ENCODE measurements at regions not wholly inside any gene's neighbourhood (a gene's known extent, or its start where the extent isn't known, plus 50 kb on each side); places are given as distances from the start of the nearest gene placed in this dataset.

DNA sequence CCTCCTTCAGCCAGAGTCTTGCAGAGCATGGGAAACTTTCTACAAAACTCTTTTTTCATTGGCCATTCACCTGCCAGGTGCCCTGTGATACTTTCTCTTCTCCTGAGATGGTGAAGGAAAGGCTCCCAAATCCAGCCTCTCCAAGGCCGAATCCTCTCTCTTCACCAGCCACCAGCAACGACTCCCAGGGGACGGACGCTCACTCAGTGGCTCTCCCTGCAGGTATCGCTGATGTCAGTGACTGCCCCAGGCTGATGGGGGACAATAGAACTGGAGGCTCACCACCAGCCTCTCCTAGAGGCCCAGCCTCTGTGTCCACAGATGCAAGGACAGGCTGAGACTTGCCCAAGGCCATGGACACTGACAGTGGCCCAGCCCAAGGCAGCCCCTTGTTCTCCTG, 204.1 kb downstream of the BCL11B start:
- H3K4me1 Mint-ChIP-seq, result peaks cover 5% of the 10 kb centered on the region
- ATAC-seq (replicated peaks; ENCODE audit: extremely low read depth, poor library complexity, severe bottlenecking) (no peak), DNase-seq (ENCODE audit: low spot score in 2 of 2) (no peak)
- H3K27me3 Mint-ChIP-seq, result no peaks in the 10 kb centered on the region
- peak overlapping the region; percentile 83 for H3K27ac Mint-ChIP-seq (ENCODE audit: low read depth)
- H3K36me3 Mint-ChIP-seq (ENCODE audit: insufficient read depth), result peaks cover 2% of the 10 kb centered on the region
- no peaks in the 10 kb centered on the region for H3K9me3 Mint-ChIP-seq
- no peak overlapping the region for H3K4me3 Mint-ChIP-seq

DNA sequence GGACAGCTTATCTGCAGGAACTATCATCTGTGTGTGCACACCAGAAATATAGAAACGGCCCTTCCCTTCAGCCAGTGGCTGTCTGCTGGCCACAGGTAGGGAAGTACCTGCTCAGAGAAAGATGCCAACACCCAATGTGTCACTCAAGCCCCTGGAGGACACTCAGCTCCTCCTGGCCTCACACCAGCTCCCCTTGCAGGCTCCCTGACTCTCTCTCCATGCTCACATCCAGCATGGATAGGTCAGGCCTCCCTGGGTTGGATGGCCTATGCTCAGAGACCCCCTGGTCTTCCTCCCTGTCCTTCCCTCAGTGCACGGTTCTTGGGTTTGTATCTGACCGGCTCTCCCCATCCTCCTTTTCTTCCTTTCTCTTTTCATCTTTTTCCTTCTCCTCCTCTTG, 202.1 kb downstream of the BCL11B start:
- Mint-ChIP-seq H3K4me3 (no peak overlapping the region), H3K4me1 (peaks cover 5% of the 10 kb centered on the region), H3K9me3 (no peaks in the 10 kb centered on the region), H3K27me3 (no peaks in the 10 kb centered on the region), H3K27ac (ENCODE audit: low read depth) (peak overlapping the region; percentile 15), H3K36me3 (ENCODE audit: insufficient read depth) (peaks cover 2% of the 10 kb centered on the region)
- ATAC-seq (replicated peaks; ENCODE audit: extremely low read depth, poor library complexity, severe bottlenecking), result no peak
- no peak for DNase-seq (ENCODE audit: low spot score in 2 of 2)

- DNase-seq (ENCODE audit: low spot score in 2 of 2) (no peak), ATAC-seq (replicated peaks; ENCODE audit: extremely low read depth, poor library complexity, severe bottlenecking) (no peak)
- Mint-ChIP-seq H3K27me3 (no peaks in the 10 kb centered on the region), H3K4me3 (no peak overlapping the region), H3K9me3 (no peaks in the 10 kb centered on the region), H3K27ac (ENCODE audit: low read depth) (no peak overlapping the region), H3K36me3 (ENCODE audit: insufficient read depth) (peaks cover 2% of the 10 kb centered on the region), H3K4me1 (peaks cover 5% of the 10 kb centered on the region)
These were observed 199.6 kb downstream of the BCL11B start for GRCh38 chr14:99072433-99072832.

DNA sequence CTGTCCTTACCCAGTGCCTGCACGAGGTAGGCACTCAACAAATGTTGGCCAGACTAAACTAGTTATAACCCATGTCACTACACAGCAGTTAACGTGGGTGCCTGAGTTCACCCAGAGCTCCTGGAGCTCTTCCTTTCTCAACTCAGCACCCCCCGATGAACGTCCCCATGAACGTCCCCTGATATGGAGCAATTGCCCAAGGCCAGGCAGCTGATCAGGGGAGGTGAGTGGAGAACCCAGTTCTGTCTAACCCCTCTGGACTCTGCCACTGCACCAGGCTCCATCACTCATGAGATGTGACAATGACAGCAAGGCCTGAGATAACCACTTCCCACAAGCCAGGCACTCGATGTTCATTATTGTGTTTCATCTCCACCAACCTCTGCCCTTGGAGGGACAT, 199.0 kb downstream of the BCL11B start:
- Mint-ChIP-seq H3K4me3 (no peak overlapping the region), H3K9me3 (no peaks in the 10 kb centered on the region), H3K36me3 (ENCODE audit: insufficient read depth) (peaks cover 2% of the 10 kb centered on the region), H3K27me3 (no peaks in the 10 kb centered on the region), H3K27ac (ENCODE audit: low read depth) (no peak overlapping the region), H3K4me1 (peaks cover 2% of the 10 kb centered on the region)
- DNase-seq (ENCODE audit: low spot score in 2 of 2) (no peak), ATAC-seq (replicated peaks; ENCODE audit: extremely low read depth, poor library complexity, severe bottlenecking) (no peak)

GRCh38 chr14:99073431-99073830, 198.6 kb downstream of the BCL11B start:
- no peak for DNase-seq (ENCODE audit: low spot score in 2 of 2)
- peaks cover 3% of the 10 kb centered on the region for H3K36me3 Mint-ChIP-seq (ENCODE audit: insufficient read depth)
- no peak overlapping the region for H3K4me3 Mint-ChIP-seq
- no peaks in the 10 kb centered on the region for H3K4me1 Mint-ChIP-seq
- H3K9me3 Mint-ChIP-seq, result no peaks in the 10 kb centered on the region
- no peaks in the 10 kb centered on the region for H3K27me3 Mint-ChIP-seq
- H3K27ac Mint-ChIP-seq (ENCODE audit: low read depth), result no peak overlapping the region
- no peak for ATAC-seq (replicated peaks; ENCODE audit: extremely low read depth, poor library complexity, severe bottlenecking)

DNA sequence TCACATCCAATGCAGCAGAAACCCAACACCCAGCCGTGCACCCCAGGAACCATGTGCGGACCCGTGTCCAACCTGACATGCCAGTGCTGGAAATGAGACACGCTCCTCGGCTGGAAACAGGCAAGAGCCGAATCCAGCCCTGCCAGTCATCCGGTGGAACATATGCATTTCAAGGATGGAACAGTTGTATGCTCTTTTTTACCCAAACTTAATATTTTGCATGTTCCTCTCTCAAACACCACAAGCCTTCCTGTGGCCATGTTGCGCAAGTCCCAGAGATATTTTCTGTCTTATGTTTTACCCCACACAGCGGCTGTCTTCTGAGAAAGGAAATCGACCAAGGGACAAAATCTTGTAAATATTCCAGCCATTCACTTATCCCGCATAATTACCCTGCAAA, 196.9 kb downstream of the BCL11B start:
- ATAC-seq (replicated peaks; ENCODE audit: extremely low read depth, poor library complexity, severe bottlenecking) (no peak), DNase-seq (ENCODE audit: low spot score in 2 of 2) (no peak)
- H3K4me1 Mint-ChIP-seq, result no peaks in the 10 kb centered on the region
- no peak overlapping the region for H3K4me3 Mint-ChIP-seq
- H3K27me3 Mint-ChIP-seq, result no peaks in the 10 kb centered on the region
- H3K27ac Mint-ChIP-seq (ENCODE audit: low read depth), result no peak overlapping the region
- H3K36me3 Mint-ChIP-seq (ENCODE audit: insufficient read depth), result peaks cover 5% of the 10 kb centered on the region
- no peaks in the 10 kb centered on the region for H3K9me3 Mint-ChIP-seq

DNA sequence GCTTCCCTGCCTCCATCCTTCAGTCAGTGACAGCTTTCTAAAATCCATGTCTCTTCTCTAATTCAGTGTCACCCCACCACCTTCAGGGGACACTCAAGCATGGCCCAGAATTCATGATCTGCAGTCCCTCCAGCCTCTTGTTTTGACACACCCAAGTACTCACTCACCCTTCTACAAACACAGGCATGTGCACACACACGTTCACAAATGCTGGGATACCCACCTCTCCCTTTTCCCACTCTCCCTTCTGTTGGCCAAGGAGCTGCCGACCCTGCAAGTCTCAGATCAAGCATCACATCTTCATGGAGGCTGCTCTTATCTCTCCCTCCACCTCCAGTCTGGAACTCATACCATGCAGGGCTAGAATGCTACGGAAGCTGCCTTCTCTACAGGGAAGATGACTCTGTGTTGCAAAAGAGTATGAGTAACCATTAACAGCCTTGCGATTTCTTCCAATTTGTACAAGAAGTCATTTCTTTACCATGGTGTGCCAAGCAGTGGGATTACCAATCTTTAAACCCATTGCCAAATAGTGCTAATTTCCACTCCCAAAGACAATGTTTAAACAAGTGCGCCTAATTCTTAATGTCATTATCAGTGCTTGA, 196.1 kb downstream of the BCL11B start:
- DNase-seq (ENCODE audit: low spot score in 2 of 2), result no peak
- ATAC-seq (replicated peaks; ENCODE audit: extremely low read depth, poor library complexity, severe bottlenecking), result no peak
- no peak overlapping the region for H3K4me3 Mint-ChIP-seq
- peaks cover 5% of the 10 kb centered on the region for H3K36me3 Mint-ChIP-seq (ENCODE audit: insufficient read depth)
- no peaks in the 10 kb centered on the region for H3K4me1 Mint-ChIP-seq
- H3K27ac Mint-ChIP-seq (ENCODE audit: low read depth), result no peak overlapping the region
- no peaks in the 10 kb centered on the region for H3K9me3 Mint-ChIP-seq
- H3K27me3 Mint-ChIP-seq, result no peaks in the 10 kb centered on the region

DNA sequence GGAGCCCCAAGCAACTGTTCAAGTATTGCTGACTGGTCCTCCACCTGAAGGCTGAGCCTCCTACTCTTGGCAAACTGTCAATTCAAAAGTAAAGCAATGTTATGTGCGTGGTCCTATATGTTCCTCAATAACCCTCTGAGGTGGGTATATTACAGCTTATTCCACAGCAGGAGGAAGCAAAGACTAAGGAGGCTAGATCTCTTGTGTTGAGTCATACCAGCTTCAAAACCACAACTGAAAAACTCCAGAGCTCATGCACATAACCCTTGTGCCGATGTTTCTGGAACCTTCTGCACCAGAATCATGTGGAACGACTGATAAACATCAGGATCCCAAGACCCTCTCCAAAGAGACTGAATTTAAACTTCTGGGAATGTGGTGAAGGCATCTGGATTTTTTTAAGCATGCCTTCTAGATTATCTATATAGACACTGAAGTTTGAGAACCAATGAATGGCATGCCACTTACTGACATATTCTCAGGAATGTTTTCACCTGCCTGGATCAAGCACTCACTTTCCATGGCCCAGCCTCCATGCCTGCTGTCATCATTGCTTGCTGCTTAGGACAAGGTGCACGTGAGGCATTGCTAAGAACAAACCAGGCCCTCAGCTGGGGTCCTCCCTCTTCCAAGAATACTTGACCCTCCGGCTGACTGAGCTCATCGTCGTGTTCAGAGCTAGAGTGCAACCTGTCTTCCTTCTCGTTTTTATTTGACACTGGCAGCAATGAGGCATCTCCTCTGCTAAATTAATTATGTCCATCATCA, 194.7 kb downstream of the BCL11B start:
- no peak overlapping the region for H3K27ac Mint-ChIP-seq (ENCODE audit: low read depth)
- no peak overlapping the region for H3K4me3 Mint-ChIP-seq
- no peaks in the 10 kb centered on the region for H3K27me3 Mint-ChIP-seq
- no peak for DNase-seq (ENCODE audit: low spot score in 2 of 2)
- H3K9me3 Mint-ChIP-seq, result no peaks in the 10 kb centered on the region
- no peaks in the 10 kb centered on the region for H3K4me1 Mint-ChIP-seq
- no peak for ATAC-seq (replicated peaks; ENCODE audit: extremely low read depth, poor library complexity, severe bottlenecking)
- H3K36me3 Mint-ChIP-seq (ENCODE audit: insufficient read depth), result peaks cover 5% of the 10 kb centered on the region

DNA sequence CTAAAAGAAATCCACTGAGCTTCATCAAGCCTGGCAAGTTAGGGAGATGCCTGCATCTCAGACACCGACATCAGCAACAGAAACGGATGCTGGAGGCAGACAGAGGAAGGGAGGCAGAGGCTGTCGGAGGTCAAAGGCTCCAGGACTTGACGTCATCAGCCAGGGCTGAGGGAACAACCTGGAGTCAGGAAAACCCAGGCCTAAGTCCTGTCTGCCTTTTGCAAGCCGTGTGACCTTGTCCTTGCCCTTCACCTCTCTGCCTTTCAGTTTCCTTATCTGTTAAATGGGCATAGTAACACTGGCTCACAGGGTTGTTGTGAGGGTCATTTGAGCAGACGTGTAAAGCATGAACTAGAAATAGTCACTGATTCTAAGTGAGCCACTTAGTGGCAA, 194.2 kb downstream of the BCL11B start:
- Mint-ChIP-seq H3K27ac (ENCODE audit: low read depth) (no peak overlapping the region), H3K27me3 (no peaks in the 10 kb centered on the region), H3K4me1 (no peaks in the 10 kb centered on the region), H3K9me3 (no peaks in the 10 kb centered on the region), H3K36me3 (ENCODE audit: insufficient read depth) (peaks cover 3% of the 10 kb centered on the region), H3K4me3 (no peak overlapping the region)
- DNase-seq (ENCODE audit: low spot score in 2 of 2), result no peak
- no peak for ATAC-seq (replicated peaks; ENCODE audit: extremely low read depth, poor library complexity, severe bottlenecking)

- Mint-ChIP-seq H3K27me3 (no peaks in the 10 kb centered on the region), H3K27ac (ENCODE audit: low read depth) (no peak overlapping the region), H3K4me3 (no peak overlapping the region)
These were observed 193.6 kb downstream of the BCL11B start for GRCh38 chr14:99078426-99078825.

GRCh38 chr14:99079061-99079727, 192.8 kb downstream of the BCL11B start:
- Mint-ChIP-seq H3K27ac (ENCODE audit: low read depth) (no peak overlapping the region), H3K4me3 (no peak overlapping the region), H3K27me3 (no peaks in the 10 kb centered on the region), H3K4me1 (no peaks in the 10 kb centered on the region), H3K36me3 (ENCODE audit: insufficient read depth) (peaks cover 3% of the 10 kb centered on the region), H3K9me3 (peaks cover 4% of the 10 kb centered on the region)
- ATAC-seq (replicated peaks; ENCODE audit: extremely low read depth, poor library complexity, severe bottlenecking) (no peak), DNase-seq (ENCODE audit: low spot score in 2 of 2) (no peak)

More at GRCh38 chr14:99078426-99078825, 193.6 kb downstream of the BCL11B start:
- no peaks in the 10 kb centered on the region for H3K4me1 Mint-ChIP-seq
- H3K36me3 Mint-ChIP-seq (ENCODE audit: insufficient read depth), result peaks cover 3% of the 10 kb centered on the region
- no peak for ATAC-seq (replicated peaks; ENCODE audit: extremely low read depth, poor library complexity, severe bottlenecking)
- H3K9me3 Mint-ChIP-seq, result no peaks in the 10 kb centered on the region
- no peak for DNase-seq (ENCODE audit: low spot score in 2 of 2)

DNA sequence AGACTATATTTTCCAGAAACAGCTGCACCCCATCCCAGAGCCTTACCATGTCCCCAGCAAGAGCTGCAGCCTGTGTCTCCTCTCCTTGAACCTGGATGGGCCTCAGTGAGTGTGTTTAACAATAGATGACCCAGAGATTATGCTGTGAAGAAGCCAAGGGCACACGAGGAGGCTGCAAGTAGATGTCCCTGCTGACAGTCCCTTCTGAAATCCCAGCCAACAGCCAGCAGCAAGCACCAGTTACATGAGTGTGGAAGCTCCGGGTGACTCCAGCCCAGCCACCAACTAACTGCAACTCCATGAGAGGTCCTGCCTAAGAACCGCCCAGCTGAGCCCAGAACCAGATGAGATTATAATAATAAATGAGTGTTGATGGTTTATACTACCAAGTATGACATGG, 191.7 kb downstream of the BCL11B start:
- H3K27ac Mint-ChIP-seq (ENCODE audit: low read depth), result no peak overlapping the region
- ATAC-seq (replicated peaks; ENCODE audit: extremely low read depth, poor library complexity, severe bottlenecking) (no peak), DNase-seq (ENCODE audit: low spot score in 2 of 2) (no peak)
- H3K36me3 Mint-ChIP-seq (ENCODE audit: insufficient read depth), result peaks cover 3% of the 10 kb centered on the region
- no peak overlapping the region for H3K4me3 Mint-ChIP-seq
- H3K27me3 Mint-ChIP-seq, result no peaks in the 10 kb centered on the region
- peaks cover 9% of the 10 kb centered on the region for H3K9me3 Mint-ChIP-seq
- no peaks in the 10 kb centered on the region for H3K4me1 Mint-ChIP-seq

Data from central memory CD8-positive, alpha-beta T cell (primary cell).